Progenitor cell of endocrine pancreas (in vitro differentiated cells): ENCODE measurements at regions not wholly inside any gene's neighbourhood (a gene's known extent, or its start where the extent isn't known, plus 50 kb on each side); places are given as distances from the start of the nearest gene placed in this dataset.

ENCODE experiments used
- DNase-seq: peaks from one replicate; pipeline ENCODE4 v3.0.0; 2021; ENCODE audit warnings: low spot score; ENCODE audit not compliant: unreplicated experiment
- H3K27ac Mint-ChIP-seq: 2 replicates; pipeline ENCODE4 v1.8.0; 2021; ENCODE audit warnings: mild to moderate bottlenecking, moderate library complexity, mixed read lengths
- H3K27me3 Mint-ChIP-seq: 2 replicates; pipeline ENCODE4 v1.8.0; 2021; ENCODE audit warnings: mixed read lengths
- H3K36me3 Mint-ChIP-seq: 2 replicates; pipeline ENCODE4 v1.8.0; 2022; ENCODE audit warnings: mixed read lengths; ENCODE audit not compliant: insufficient read depth
- H3K4me1 Mint-ChIP-seq: 2 replicates; pipeline ENCODE4 v1.8.0; 2021; ENCODE audit warnings: low read depth, mixed read lengths
- H3K4me3 Mint-ChIP-seq: 2 replicates; pipeline ENCODE4 v1.8.0; 2021; ENCODE audit warnings: low read depth, mild to moderate bottlenecking, moderate library complexity, mixed read lengths
- H3K9me3 Mint-ChIP-seq: 2 replicates; pipeline ENCODE4 v1.8.0; 2021; ENCODE audit warnings: low read depth, mixed read lengths
- CTCF ChIP-seq: fragments of 200-600 bp; sonication (generic); IDR thresholded peaks from one replicate; pipeline ENCODE4 v1.5.0; 2021; ENCODE audit warnings: antibody characterized with exemption, mild to moderate bottlenecking; ENCODE audit not compliant: unreplicated experiment

- Mint-ChIP-seq H3K4me3 (no peak overlapping the region), H3K36me3 (peaks cover 40% of the 10 kb centered on the region), H3K4me1 (peaks cover 20% of the 10 kb centered on the region), H3K27ac (no peak overlapping the region), H3K9me3 (peaks cover 11% of the 10 kb centered on the region), H3K27me3 (no peaks in the 10 kb centered on the region)
- no peak for TF ChIP-seq CTCF
- no peak for DNase-seq
Observed at GRCh38 chr17:72417627-72418026, 296.8 kb downstream of the SOX9 start.

- Mint-ChIP-seq H3K27me3 (no peaks in the 10 kb centered on the region), H3K27ac (peak overlapping the region; percentile 59), H3K36me3 (peaks cover 24% of the 10 kb centered on the region), H3K4me3 (no peak overlapping the region), H3K4me1 (peaks cover 24% of the 10 kb centered on the region), H3K9me3 (peaks cover 11% of the 10 kb centered on the region)
- no peak for DNase-seq
- TF ChIP-seq CTCF = no peak
Observed at GRCh38 chr17:72419866-72420774, 299.3 kb downstream of the SOX9 start.

- H3K4me3 Mint-ChIP-seq = no peak overlapping the region
- H3K4me1 Mint-ChIP-seq = peaks cover 24% of the 10 kb centered on the region
- no peak for DNase-seq
- H3K27me3 Mint-ChIP-seq = no peaks in the 10 kb centered on the region
- peaks cover 11% of the 10 kb centered on the region for H3K9me3 Mint-ChIP-seq
- H3K27ac Mint-ChIP-seq = peak overlapping the region; percentile 56
- TF ChIP-seq CTCF = no peak
- H3K36me3 Mint-ChIP-seq = peaks cover 26% of the 10 kb centered on the region
Observed at GRCh38 chr17:72420775-72421127, 299.9 kb downstream of the SOX9 start.

GRCh38 chr17:72421128-72422092 lies 300.6 kb downstream of the SOX9 start:
- no peak overlapping the region for H3K4me3 Mint-ChIP-seq
- no peak for TF ChIP-seq CTCF
- peaks cover 11% of the 10 kb centered on the region for H3K9me3 Mint-ChIP-seq
- DNase-seq = no peak
- H3K4me1 Mint-ChIP-seq = peaks cover 24% of the 10 kb centered on the region
- peak overlapping the region; percentile 91 for H3K27ac Mint-ChIP-seq
- peaks cover 32% of the 10 kb centered on the region for H3K36me3 Mint-ChIP-seq
- no peaks in the 10 kb centered on the region for H3K27me3 Mint-ChIP-seq

- H3K36me3 Mint-ChIP-seq = peaks cover 27% of the 10 kb centered on the region
- no peak overlapping the region for H3K4me3 Mint-ChIP-seq
- DNase-seq = no peak
- H3K9me3 Mint-ChIP-seq = peaks cover 8% of the 10 kb centered on the region
- no peak for TF ChIP-seq CTCF
- H3K27me3 Mint-ChIP-seq = no peaks in the 10 kb centered on the region
- H3K27ac Mint-ChIP-seq = no peak overlapping the region
- peaks cover 24% of the 10 kb centered on the region for H3K4me1 Mint-ChIP-seq
Observed at GRCh38 chr17:72422204-72422504, 301.3 kb downstream of the SOX9 start.
